ENCODE measurements at regions not wholly inside any gene's neighbourhood (a gene's known extent, or its start where the extent isn't known, plus 50 kb on each side); places are given as distances from the start of the nearest gene placed in this dataset.
"Not testable (repeated sequence)": the region's sequence is repeated elsewhere in the genome, so short reads cannot be mapped to it uniquely, and the experiment has no call there.

DNA sequence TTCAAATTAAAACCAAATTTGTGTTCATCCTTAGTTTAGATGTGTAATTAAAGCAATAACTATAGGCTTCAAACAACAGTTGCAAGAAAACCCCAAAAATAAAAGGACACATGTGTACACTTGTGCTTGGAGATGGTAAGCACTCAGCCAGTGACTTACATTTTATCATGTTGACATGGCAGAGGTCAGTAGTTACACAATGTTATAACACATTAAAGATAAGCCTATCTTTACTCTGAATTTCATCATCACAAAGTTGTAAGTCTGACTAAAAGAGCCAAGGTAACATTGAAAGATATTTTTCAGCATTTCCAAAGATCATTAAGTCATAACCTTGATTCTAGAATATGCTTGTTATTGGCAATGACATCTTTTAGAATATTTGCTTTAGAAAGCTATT, 98.5 kb upstream of the PNPLA4 start:
- DNase-seq (ENCODE audit: low spot score), result no peak

DNA sequence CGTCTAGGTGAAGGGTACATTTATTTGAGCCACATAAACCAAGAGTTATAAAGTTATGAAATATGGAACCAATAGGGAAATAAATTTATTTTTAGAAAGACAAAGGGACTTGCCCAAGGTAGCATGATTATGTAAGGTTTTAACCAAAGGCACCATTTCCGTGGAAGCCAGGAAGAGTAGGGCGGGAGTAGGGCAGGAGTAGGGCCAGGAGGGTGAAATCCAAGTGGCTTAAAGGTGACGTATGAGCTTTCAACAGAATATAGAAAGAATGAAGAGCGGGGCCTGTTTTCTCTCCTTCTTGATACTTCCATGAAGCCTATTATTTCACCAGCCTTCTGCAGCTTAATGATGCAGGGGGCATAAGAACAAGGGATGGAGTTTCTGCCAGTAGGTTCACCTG, 91.7 kb upstream of the PNPLA4 start:
- DNase-seq (ENCODE audit: low spot score), result no peak

DNA sequence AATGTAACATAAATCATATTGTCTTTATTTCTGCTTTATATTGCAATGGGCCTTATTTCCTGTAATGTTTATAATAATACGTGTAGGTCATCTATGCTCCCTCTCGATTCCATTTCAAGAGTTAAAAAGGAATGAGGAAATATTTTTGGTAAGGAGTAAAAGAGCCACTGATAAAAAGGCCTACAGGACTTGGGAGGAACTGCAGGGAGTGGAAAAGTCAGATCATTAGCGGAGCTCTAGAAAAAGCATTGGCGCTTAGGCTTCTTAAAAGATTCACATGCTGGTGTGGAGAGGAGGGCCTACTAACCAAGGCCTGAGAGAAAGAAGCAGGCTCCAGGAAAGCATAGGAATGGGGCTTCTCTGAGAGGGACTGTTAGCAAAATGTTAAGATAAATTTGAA, 82.9 kb upstream of the PNPLA4 start:
- DNase-seq (ENCODE audit: low spot score), result no peak

- DNase-seq (ENCODE audit: low spot score), result no peak
Observed at GRCh38 chrX:8005678-8006347, 78.6 kb upstream of the PNPLA4 start.

- DNase-seq (ENCODE audit: low spot score), result no peak
Observed at GRCh38 chrX:8003147-8003883, 76.1 kb upstream of the PNPLA4 start.

GRCh38 chrX:7996851-7997250, 69.6 kb upstream of the PNPLA4 start:
- DNase-seq (ENCODE audit: low spot score), result no peak

- DNase-seq (ENCODE audit: low spot score), result peak; percentile 1
Observed at GRCh38 chrX:7996414-7996813, 69.2 kb upstream of the PNPLA4 start.

- DNase-seq (ENCODE audit: low spot score), result no peak
Observed at GRCh38 chrX:7993873-7994272, 66.7 kb upstream of the PNPLA4 start.

- not testable (repeated sequence) for DNase-seq (ENCODE audit: low spot score)
Observed at GRCh38 chrX:7988013-7988759, 61.0 kb upstream of the PNPLA4 start.

GRCh38 chrX:7987160-7988012, 60.2 kb upstream of the PNPLA4 start:
- DNase-seq (ENCODE audit: low spot score), result no peak

GRCh38 chrX:7986738-7987137, 59.5 kb upstream of the PNPLA4 start:
- DNase-seq (ENCODE audit: low spot score), result not testable (repeated sequence)

DNA sequence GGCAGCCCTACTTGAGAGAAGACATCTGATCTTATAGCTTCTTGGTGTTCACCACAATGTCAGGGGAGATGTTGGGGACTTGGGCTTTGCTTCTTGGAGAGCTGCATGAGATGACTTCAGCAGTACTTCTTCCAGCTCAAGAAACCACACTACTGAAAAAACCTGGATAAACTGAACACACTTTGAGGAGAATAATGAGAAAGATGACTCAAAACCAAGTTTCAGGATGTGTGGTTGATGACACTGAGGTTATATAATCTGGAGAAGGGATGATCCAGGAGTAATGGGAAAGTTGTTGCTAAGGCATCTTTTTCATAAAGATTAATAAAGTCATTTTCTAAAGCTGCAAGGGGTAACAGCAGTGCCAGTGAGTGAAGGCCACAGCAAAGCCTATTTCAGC, 58.4 kb upstream of the PNPLA4 start:
- DNase-seq (ENCODE audit: low spot score), result no peak

GRCh38 chrX:7983581-7983980, 56.4 kb upstream of the PNPLA4 start:
- DNase-seq (ENCODE audit: low spot score), result no peak
